ENCODE measurements at regions not wholly inside any gene's neighbourhood (a gene's known extent, or its start where the extent isn't known, plus 50 kb on each side); places are given as distances from the start of the nearest gene placed in this dataset.
A peak's percentile ranks its signal among the peaks of the same experiment; 100 is the strongest.
"Not testable (repeated sequence)": the region's sequence is repeated elsewhere in the genome, so short reads cannot be mapped to it uniquely, and the experiment has no call there.

GRCh38 chr3:195669310-195669709 lies 51.5 kb upstream of the MUC20 start:
- not testable (repeated sequence) for DNase-seq

- not testable (repeated sequence) for DNase-seq
Observed at GRCh38 chr3:195668131-195668766, 52.5 kb upstream of the MUC20 start.

- DNase-seq, result not testable (repeated sequence)
Observed at GRCh38 chr3:195665311-195665710, 55.5 kb upstream of the MUC20 start.

- not testable (repeated sequence) for DNase-seq
Observed at GRCh38 chr3:195664131-195664530, 56.6 kb upstream of the MUC20 start.

GRCh38 chr3:195659136-195659533 lies 61.6 kb upstream of the MUC20 start:
- DNase-seq, result not testable (repeated sequence)

GRCh38 chr3:195658381-195659135 lies 62.2 kb upstream of the MUC20 start:
- peak in 1 of 2 donors; percentile 36 for DNase-seq

- peak; percentile 92 to 97 for DNase-seq
Observed at GRCh38 chr3:195657475-195658372, 63.1 kb upstream of the MUC20 start.

GRCh38 chr3:195656091-195656490 lies 64.7 kb upstream of the MUC20 start:
- DNase-seq, result not testable (repeated sequence)

GRCh38 chr3:195654746-195655145 lies 66.0 kb upstream of the MUC20 start:
- DNase-seq, result not testable (repeated sequence)

- DNase-seq, result not testable (repeated sequence)
Observed at GRCh38 chr3:195654138-195654537, 66.6 kb upstream of the MUC20 start.

GRCh38 chr3:195653641-195654040 lies 67.1 kb upstream of the MUC20 start:
- DNase-seq, result peak in 1 of 2 donors; percentile 49

- DNase-seq, result not testable (repeated sequence)
Observed at GRCh38 chr3:195647912-195648702, 64.4 kb upstream of the APOD start.

- not testable (repeated sequence) for DNase-seq
Observed at GRCh38 chr3:195645872-195646271, 62.1 kb upstream of the APOD start.

GRCh38 chr3:195643245-195643644 lies 59.5 kb upstream of the APOD start:
- DNase-seq, result not testable (repeated sequence)

- not testable (repeated sequence) for DNase-seq
Observed at GRCh38 chr3:195642311-195642710, 58.6 kb upstream of the APOD start.

- not testable (repeated sequence) for DNase-seq
Observed at GRCh38 chr3:195638456-195638855, 54.7 kb upstream of the APOD start.

- not testable (repeated sequence) for DNase-seq
Observed at GRCh38 chr3:195637473-195638233, 53.9 kb upstream of the APOD start.

- not testable (repeated sequence) for DNase-seq
Observed at GRCh38 chr3:195637011-195637410, 53.3 kb upstream of the APOD start.

GRCh38 chr3:195635898-195636685 lies 52.4 kb upstream of the APOD start:
- not testable (repeated sequence) for DNase-seq

- DNase-seq, result not testable (repeated sequence)
Observed at GRCh38 chr3:195635262-195635873, 51.6 kb upstream of the APOD start.
